NCI-H1048 (cell line): ENCODE measurements at regions not wholly inside any gene's neighbourhood (a gene's known extent, or its start where the extent isn't known, plus 50 kb on each side); places are given as distances from the start of the nearest gene placed in this dataset.

Source experiments
- DNase-seq: peaks from one replicate; lab custom pipeline; 2025; lab: John Stamatoyannopoulos, UW

GRCh38 chr7:124497176-124497575 is 268.4 kb downstream of the GPR37 start:
- no peak for DNase-seq

GRCh38 chr7:124489925-124490324 is 275.7 kb downstream of the GPR37 start:
- DNase-seq, result no peak

GRCh38 chr7:124489082-124489819 is 276.3 kb downstream of the GPR37 start:
- no peak for DNase-seq

GRCh38 chr7:124482229-124482628 is 283.4 kb downstream of the GPR37 start:
- DNase-seq, result no peak

GRCh38 chr7:124480821-124481290 is 284.7 kb downstream of the GPR37 start:
- no peak for DNase-seq

GRCh38 chr7:124480036-124480820 is 285.4 kb downstream of the GPR37 start:
- no peak for DNase-seq

GRCh38 chr7:124462249-124462648 is 303.3 kb downstream of the GPR37 start:
- DNase-seq, result no peak

- DNase-seq, result no peak
Observed at GRCh38 chr7:124460555-124460954, 305.0 kb downstream of the GPR37 start.

GRCh38 chr7:124460056-124460450 is 305.5 kb downstream of the GPR37 start:
- no peak for DNase-seq

- DNase-seq, result no peak
Observed at GRCh38 chr7:124459101-124460055, 306.2 kb downstream of the GPR37 start.

GRCh38 chr7:124457841-124458240 is 307.8 kb downstream of the GPR37 start:
- no peak for DNase-seq

GRCh38 chr7:124456286-124456685 is 309.3 kb downstream of the GPR37 start:
- no peak for DNase-seq

GRCh38 chr7:124452186-124452585 is 313.4 kb downstream of the GPR37 start:
- DNase-seq, result no peak

- no peak for DNase-seq
Observed at GRCh38 chr7:124449896-124450295, 315.7 kb downstream of the GPR37 start.

GRCh38 chr7:124444696-124445480 is 320.7 kb downstream of the GPR37 start:
- no peak for DNase-seq

- DNase-seq, result no peak
Observed at GRCh38 chr7:124443762-124444161, 321.8 kb downstream of the GPR37 start.

- DNase-seq, result no peak
Observed at GRCh38 chr7:124440081-124440480, 325.5 kb downstream of the GPR37 start.

- no peak for DNase-seq
Observed at GRCh38 chr7:124432009-124432578, 333.5 kb downstream of the GPR37 start.

- no peak for DNase-seq
Observed at GRCh38 chr7:124429923-124430322, 335.7 kb downstream of the GPR37 start.

GRCh38 chr7:124428781-124429180 is 336.8 kb downstream of the GPR37 start:
- no peak for DNase-seq

- DNase-seq, result no peak
Observed at GRCh38 chr7:124426621-124427020, 339.0 kb downstream of the GPR37 start.
